HG03342 (cell line): ENCODE measurements at regions not wholly inside any gene's neighbourhood (a gene's known extent, or its start where the extent isn't known, plus 50 kb on each side); places are given as distances from the start of the nearest gene placed in this dataset.
"Not testable (repeated sequence)": the region's sequence is repeated elsewhere in the genome, so short reads cannot be mapped to it uniquely, and the experiment has no call there.

Source experiments
- ATAC-seq: cut with Tn5 transposase; IDR thresholded peaks from one replicate; pipeline ENCODE4 v1.9.1; 2021; ENCODE audit warnings: mild to moderate bottlenecking, moderate library complexity; ENCODE audit not compliant: unreplicated experiment

DNA sequence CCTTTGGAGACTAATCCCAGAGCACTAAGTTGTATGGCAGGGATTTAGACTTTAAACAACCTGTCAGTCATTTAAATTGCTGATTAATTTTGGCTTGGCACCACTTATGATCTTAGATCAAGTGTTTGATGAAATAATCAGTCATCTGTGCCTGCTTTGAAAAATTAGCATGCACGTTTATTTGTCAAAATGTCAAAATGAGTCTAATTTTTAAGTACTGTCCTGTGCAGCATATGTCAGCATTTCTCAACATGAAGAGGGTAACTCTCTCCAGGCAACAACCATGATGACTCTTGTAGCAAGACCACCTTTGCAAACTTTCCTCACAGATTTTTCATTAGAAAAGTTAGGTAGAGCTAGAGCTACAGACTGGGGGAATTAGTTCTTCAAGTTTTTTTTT, 155.7 kb upstream of the GJE1 start:
- no peak for ATAC-seq

DNA sequence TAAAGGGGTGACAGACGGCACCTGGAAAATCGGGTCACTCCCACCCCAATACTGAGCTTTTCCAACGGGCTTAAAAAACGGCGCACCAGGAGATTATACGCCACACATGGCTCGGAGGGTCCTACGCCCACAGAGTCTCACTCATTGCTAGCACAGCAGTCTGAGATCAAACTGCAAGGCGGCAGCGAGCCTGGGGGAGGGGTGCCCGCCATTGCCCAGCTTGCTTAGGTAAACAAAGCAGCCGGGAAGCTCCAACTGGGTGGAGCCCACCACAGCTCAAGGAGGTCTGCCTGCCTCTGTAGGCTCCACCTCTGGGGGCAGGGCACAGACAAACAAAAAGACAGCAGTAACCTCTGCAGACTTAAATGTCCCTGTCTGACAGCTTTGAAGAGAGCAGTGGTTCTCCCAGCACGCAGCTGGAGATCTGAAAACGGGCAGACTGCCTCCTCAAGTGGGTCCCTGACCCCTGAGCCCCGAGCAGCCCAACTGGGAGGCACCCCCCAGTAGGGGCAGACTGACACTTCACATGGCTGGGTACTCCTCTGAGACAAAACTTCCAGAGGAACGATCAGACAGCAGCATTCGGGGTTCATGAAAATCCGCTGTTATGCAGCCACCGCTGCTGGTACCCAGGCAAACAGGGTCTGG, 162.8 kb upstream of the GJE1 start:
- not testable (repeated sequence) for ATAC-seq

DNA sequence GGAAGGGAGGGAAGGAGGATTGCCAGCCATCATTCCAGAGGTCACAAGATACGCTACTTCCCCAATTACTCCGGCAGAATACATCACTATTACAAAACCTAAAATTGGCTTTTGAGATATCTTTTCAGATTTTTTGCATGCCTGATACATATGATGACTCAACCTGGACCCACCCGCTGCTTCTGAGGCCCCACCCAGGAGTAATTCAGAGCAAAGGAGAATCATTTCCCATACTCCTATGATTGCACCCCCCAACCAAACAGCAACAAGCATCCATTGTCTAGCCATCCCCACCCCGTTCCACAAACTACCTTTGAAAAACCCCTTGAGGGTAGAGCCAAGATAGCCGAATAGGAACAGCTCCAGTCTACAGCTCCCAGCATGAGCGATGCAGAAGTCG, 163.5 kb upstream of the GJE1 start:
- no peak for ATAC-seq

DNA sequence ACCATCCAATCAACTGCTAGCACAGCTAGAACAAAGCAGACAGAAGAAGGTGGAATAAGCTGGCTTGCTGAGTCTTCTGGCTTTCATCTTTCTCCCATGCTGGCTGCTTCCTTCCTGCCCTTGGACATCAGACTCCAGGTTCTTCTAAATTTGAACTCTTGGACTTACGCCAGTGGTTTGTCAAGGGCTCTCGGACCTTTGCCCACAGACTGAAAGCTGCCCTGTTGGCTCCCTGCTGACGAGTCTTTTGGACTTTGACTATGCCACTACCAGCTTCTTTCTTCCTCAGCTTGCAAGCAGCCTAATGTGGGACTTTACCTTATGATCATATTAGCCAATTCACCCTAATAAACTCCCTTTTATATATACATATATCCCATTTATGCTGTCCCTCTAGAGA, 164.1 kb upstream of the GJE1 start:
- no peak for ATAC-seq

DNA sequence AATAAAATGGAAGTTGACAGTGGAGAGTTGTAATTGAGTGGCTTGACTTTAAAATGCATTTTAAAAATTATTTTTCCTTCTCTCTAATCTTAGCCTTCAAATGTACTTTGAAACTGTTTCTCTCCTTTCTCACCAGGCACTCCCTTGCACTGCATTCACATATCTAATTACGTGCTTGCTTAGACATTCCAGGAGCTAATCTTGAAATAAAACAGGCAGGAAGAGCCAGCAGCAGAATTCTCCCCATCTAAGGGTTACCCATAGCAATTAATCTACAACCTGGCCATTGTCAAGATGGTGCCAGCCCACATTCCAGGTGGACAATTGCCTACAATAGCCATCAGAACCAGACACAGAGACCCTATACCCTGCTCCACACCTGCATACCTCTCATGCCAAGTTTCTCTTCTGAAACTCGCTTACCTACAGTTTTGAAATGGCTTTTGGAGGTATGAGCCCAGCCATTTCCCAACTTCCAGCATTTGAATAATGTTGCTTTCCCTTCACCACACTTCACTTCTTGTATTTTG, 167.6 kb upstream of the GJE1 start:
- ATAC-seq, result no peak

DNA sequence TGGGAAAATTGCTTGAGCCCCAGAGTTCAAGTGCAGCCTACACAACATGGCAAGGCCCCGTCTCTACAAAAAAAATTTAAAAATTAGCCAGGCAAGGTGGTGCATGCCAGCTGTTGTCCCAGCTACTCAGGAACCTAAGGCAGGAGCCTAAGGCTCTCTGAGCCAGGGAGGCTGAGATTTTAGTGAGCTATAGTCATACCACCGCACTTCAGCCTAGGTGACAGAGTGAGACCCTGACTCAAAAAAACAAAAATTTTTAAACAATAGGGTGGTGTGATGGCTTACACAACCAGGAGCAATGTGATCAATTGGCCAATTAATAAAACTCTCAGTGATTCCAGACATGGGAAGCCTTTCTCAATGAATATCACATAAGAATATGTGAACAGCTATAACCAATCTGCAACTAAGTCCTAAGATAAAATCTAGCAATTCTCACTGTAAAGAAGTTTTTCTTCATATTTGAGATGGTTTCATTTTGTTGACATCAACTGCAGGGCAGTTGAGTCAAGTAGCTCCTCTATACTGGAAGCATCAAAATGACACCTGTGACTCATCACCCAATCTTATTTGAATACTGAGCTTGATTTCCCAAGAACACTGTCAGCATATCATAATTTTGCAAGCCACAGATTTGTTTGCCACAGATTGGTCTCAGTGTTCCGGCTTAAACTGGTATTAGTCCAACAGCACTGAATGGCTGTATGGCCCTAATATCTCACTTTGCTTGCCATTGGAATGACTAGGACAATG, 169.0 kb upstream of the GJE1 start:
- ATAC-seq, result no peak

DNA sequence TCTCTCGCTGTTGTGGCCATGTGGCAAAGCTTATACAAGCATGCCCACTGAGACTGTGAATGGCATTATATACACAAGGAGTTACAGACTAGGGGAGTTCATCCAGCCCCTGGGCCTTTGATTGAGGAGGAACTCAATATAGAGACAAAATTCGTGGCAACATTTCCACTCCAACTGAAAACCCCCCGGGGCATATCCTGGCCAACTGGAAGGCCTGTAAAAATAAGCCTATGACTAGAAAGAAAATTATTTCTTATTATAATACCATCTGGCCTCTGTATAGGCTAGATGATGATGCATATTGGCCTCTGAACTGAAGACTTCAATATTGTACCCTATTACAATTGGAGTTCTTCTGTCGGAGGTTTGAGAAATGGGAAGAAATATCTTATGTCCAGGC, 175.5 kb upstream of the GJE1 start:
- ATAC-seq, result no peak

DNA sequence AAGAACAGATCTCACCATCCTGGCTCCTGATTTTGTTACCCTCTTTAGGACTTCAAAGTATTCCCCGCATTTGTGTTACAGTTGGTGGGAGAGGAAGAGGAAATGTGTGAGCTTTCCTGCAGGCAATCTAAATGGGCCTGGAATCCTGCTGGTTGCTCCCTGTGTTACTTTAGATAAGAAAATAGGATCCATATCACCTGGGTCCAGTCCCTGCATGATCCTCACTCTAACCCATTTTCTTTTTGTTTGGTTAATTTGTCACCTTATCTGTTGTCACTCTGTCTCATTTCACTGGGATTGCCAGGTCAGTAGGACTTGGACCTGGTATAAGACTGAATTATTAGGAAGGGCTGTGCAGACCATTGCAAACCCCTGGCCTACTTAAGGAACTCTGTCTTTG, 175.9 kb upstream of the GJE1 start:
- no peak for ATAC-seq

DNA sequence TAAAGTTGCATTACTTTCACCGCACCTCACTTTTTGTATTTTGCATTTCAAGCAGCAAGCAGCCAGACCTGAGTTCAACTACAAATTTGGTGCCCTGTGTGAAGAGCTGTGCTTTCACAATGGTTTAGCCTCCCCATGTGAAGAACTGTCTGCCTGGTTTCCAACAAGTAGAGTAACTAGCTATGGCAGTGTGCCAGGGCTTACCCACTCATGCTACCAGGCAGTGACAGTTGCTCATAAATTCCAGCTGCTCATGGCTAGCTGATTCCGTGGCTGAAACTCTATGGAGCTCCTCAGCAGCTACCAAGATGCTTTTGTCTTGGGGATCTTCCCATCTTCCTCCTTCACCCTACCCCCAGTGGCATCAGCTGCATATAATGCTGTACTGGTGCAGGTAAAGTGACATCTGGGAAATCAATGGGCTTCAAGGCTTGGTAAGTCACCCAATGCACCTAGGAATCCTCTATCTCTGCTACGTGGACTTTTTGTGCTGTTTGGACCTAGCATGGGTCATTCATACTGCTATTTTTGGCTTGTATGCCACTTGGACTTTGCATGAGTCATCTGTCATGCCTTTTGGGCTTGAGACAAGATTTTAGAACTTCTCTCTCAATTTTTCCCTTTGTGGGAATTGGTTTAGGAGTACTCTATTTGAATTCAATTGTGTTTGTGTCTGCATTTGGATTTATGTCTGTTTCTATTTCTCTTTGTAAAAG, 176.5 kb upstream of the GJE1 start:
- no peak for ATAC-seq

DNA sequence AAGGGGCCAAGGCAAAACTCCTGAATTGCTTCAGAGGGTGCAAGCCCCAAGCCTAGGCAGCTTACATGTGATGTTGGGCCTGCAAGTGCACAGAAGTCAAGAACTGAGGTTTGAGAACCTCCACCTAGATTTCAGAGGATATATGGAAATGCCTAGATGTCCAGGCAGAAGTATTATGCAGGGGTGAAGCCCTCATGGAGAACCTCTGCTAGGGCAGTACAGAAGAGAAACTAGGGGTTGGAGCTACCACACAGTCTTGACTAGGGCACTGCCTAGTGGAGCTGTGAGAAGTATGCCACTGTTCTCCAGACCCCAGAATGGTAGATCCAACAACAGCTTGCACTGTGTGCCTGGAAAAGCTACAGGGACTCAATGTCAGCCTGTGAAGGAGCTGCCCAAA, 179.7 kb upstream of the GJE1 start:
- no peak for ATAC-seq

DNA sequence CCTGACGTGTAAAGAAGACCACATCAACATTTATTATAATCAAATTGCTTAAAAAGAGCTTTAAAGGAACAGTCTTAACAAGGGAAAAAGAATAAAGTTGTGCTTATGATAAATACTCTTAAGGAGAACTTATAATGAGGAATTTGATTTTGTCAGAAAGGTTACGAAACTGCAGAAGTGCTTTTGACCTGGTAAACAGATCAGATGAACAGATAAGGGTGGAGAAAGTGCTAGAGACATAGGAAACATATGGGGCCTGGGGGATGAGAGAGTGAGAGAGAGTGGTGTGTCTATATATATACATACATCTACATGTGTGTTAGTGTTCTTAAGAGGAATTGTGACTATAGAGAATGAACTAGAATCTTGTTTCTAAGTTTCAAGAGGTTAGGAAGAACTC, 186.2 kb upstream of the GJE1 start:
- no peak for ATAC-seq

DNA sequence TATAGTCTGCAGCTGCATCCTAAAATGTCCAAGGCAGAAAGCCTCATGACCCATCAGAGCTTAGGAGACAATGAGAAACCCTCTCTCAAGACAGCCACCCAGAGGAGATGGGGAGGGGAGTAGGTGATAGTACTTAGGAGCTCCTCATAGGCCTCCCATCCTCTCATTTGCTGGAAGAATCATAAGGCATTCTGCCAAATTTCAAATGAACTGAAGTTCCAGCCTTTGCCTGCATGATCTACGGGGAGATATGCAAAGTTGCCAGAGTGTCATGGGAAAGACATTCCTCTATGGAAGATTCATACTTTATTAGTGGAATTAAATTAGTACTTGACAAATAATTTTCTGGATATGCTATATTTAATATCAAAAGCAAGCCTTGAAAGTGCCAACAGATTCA, 194.1 kb upstream of the GJE1 start:
- no peak for ATAC-seq

DNA sequence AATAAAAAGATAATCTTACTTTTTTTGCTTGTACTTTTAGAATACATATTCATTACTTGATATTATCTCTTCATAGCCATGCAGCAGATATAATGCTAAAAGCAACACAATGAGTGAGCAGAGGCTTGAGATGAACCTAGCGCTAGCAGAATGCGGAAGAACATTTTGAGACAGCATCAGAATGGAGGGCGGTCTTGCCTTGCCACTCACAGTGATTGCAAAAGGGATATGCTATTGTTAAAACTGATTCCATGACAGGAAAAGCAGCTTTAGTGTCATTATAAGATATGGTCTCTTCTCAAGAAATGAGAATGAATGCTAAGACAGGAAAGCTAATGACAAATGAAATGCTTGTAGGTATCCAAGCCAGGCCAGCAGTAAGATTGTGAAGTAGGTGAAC, 200.0 kb upstream of the GJE1 start:
- ATAC-seq, result no peak

DNA sequence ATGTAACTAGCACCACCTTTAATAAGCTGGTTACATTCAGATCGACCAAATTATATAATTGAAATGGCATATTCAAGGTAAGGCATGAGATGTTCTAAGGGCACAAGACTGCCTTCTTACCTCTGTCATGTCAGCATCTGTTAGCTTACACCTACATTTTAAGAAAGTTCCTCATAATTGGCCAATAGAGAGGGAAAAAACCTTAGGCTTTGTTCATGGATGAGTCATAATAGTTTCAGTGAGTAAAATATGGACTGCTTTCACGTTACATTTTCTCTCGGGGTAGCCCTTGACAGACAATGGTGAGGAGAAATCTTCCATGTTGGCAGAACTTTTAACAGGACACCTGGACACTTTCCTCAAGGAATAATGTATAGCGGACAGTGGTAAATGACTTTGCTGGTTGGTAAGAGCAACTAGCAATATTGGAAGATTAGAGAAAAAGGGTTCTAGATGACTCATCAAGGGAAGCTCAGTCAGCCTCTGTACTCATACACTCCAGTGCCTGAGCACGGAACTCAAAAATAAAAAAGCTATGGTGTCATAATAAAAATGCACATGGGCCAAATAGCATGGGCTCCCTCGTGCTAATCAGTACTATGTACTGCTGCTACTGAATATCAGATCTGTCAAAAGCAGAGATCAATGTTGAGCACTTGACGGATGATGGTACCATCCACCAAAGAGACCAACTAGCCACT, 206.4 kb upstream of the GJE1 start:
- peak; percentile 68 for ATAC-seq

DNA sequence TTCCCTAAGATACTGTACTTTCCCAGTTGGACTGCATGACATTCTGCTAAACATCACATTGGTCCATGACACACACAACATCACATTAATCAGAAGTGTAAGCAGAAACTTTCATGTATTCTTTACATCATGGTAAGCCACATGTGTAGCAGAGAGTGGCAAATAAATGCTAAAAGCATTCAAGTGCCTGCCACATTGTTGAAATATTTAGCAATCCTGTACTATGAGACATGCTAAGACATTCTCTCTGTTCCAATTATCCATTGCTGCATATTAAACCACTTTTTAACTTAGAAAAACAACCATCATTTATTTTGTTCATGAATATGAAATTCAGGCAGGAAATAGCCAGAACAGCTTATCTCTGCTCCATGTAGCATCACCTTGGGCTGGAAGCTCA, 207.7 kb upstream of the GJE1 start:
- no peak for ATAC-seq

DNA sequence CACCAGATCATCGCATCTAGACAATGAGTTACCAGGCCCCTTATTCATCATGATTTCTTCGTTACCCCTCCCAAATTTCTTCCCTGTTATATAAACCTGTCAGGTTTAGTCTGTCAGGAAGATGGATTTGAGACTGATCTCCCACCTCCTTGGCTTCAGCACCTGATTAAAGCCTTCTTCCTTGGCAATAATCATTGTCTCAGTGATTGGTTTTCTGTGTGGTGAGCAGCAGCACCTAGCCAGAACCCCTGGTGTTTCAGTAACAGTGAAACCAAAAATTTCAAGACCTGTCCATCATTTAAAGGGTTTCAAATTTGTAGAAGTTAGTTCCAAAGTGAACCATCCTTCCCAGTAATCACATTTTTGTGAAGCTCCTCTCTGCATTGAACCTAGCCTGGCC, 209.8 kb upstream of the GJE1 start:
- no peak for ATAC-seq

DNA sequence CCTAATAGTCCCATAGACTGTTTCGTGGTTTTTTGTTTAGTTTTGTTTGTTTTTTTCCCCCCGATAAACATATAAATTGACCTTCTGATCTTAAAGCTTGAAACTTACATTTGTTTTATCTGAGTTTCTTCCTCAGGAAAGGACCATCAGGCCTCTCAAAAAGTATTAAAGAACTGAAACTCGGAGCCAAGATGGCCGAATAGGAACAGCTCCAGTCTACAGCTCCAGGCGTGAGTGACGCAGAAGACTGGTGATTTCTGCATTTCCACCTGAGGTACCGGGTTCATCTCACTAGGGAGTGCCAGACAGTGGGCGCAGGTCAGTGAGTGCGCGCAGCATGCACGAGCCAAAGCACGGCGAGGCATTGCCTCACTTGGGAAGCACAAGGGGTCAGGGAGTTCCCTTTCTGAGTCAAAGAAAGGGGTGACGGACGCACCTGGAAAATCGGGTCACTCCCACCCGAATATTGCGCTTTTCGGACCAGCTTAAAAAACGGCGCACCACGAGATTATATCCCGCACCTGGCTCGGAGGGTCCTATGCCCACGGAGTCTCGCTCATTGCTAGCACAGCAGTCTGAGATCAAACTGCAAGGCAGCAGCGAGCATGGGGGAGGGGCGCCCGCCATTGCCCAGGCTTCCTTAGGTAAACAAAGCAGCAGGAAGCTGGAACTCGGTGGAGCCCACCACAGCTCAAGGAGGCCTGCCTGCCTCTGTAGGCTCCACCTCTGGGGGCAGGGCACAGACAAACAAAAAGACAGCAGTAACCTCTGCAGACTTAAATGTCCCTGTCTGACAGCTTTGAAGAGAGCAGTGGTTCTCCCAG, 215.8 kb upstream of the GJE1 start:
- ATAC-seq, result not testable (repeated sequence)

DNA sequence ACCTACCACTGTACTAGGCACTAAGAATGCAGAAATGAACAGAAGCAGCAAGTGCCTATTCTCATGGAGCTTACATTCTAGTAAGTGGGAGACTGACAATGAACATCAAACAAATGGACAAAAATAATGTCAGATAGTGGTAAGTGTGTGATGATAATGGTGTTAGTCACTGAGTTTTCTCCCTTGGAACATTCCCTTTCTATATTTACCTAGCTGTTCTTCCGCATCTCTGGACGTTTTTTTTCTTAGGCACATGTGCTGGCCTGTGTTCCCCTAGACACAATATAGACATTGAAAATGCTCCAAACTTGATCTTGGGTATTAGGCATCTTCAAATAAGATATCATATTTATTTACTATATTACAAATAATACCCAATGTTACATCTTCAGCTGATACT, 218.1 kb upstream of the GJE1 start:
- ATAC-seq, result no peak

DNA sequence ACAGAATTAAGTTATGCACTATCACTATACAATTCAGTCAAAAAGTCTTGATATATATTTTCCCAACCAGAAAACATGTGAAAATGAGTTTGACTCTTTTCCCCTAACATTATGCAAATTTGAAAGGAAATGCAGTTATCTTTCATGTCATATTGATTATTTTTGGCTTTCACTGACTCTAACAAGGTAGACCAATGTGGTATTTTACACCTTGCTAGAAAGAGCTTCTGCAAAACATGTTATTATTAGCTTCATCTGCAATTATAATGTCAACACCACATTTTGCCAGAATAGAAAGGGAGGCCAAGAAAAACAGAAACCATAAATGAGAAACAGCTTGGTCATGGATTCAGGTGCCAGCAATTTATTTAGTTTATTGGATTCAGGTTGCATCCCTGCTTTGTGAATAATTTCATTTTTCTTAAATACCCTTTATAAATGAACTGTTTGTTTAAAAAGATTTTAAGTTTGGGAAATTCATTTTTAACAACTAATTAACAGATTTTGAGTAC, 226.1 kb upstream of the GJE1 start:
- no peak for ATAC-seq

DNA sequence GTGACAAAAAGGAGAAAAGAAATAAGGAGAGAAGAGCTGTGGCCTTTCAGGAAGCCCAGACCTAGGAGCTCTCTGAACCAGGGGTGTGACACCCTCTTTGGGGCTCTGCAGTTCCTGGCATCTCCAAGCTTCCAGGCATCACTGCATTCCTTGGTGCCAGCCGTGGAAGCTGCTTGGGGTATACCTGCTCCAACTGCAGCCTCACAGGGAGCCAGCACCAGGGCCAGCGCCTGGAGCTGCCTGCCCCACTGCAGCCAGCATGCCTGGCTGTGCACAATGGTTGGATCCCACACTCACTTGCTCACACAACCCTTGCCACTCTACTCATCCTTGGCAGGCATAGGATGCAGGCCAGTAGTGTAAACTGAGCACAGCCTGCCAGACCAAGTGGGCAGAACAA, 242.1 kb upstream of the GJE1 start:
- ATAC-seq, result no peak
